Neuronal stem cell (in vitro differentiated cells): ENCODE measurements at regions not wholly inside any gene's neighbourhood (a gene's known extent, or its start where the extent isn't known, plus 50 kb on each side); places are given as distances from the start of the nearest gene placed in this dataset.

Experiments used
- DNase-seq: peaks from one replicate; pipeline ENCODE4 v3.0.0-alpha.2; 2013; ENCODE audit warnings: low spot score
- H2AFZ ChIP-seq: one replicate; pipeline ENCODE4 v1.6.1; 2013; ENCODE audit warnings: mild to moderate bottlenecking, low read length, inconsistent platforms
- H2AK5ac ChIP-seq: 2 replicates; pipeline ENCODE4 v1.6.1; 2013; ENCODE audit warnings: low read depth, mild to moderate bottlenecking, inconsistent platforms, low read length, moderate library complexity, mixed read lengths
- H2BK120ac ChIP-seq: 2 replicates; pipeline ENCODE4 v1.6.1; 2013; ENCODE audit warnings: low read depth, mild to moderate bottlenecking, inconsistent platforms, low read length, moderate library complexity, mixed read lengths
- H2BK12ac ChIP-seq: one replicate; pipeline ENCODE4 v1.6.1; 2013; ENCODE audit warnings: low read length, inconsistent platforms
- H2BK15ac ChIP-seq: 2 replicates; pipeline ENCODE4 v1.6.1; 2013; ENCODE audit warnings: mild to moderate bottlenecking, low read length, inconsistent platforms, mixed read lengths
- H2BK5ac ChIP-seq: one replicate; pipeline ENCODE4 v1.6.1; 2013; ENCODE audit warnings: inconsistent platforms, mild to moderate bottlenecking, low read length, moderate library complexity
- H3K14ac ChIP-seq: one replicate; pipeline ENCODE4 v1.6.1; 2013; ENCODE audit warnings: low read length, inconsistent platforms
- H3K18ac ChIP-seq: 2 replicates; pipeline ENCODE4 v1.6.1; 2013; ENCODE audit warnings: low read length, inconsistent platforms
- H3K23ac ChIP-seq: 2 replicates; pipeline ENCODE4 v1.6.1; 2013; ENCODE audit warnings: low read depth, mild to moderate bottlenecking, mixed read lengths, low read length, inconsistent platforms; ENCODE audit not compliant: poor library complexity
- H3K27ac ChIP-seq: replicated peaks from 3 replicates; pipeline ENCODE4 v1.5.1; 2013; ENCODE audit warnings: low read length, inconsistent platforms
- H3K27me3 ChIP-seq, 3 experiments: 2 replicates each; pipeline ENCODE4 v1.6.1; 2013; ENCODE audit warnings: low read length in 3 of 3, mild to moderate bottlenecking in 2 of 3, inconsistent platforms in 1 of 3, low read depth in 1 of 3, mixed read lengths in 1 of 3, moderate library complexity in 1 of 3; ENCODE audit not compliant: control insufficient read depth in 3 of 3, insufficient read depth in 3 of 3
- H3K36me3 ChIP-seq, 2 donors: replicated peaks in 1 of 2; 2 replicates each; pipeline ENCODE4 v1.6.1; 2013; ENCODE audit warnings: low read length in 2 of 2; ENCODE audit not compliant: control insufficient read depth in 2 of 2, insufficient read depth in 2 of 2
- H3K4ac ChIP-seq: 2 replicates; pipeline ENCODE4 v1.6.1; 2013; ENCODE audit warnings: inconsistent platforms, mild to moderate bottlenecking, low read length, moderate library complexity
- H3K4me1 ChIP-seq, 2 donors: 1 replicate in 1 of 2; 2 replicates in 1 of 2; pipeline ENCODE4 v1.6.1; 2013; ENCODE audit warnings: low read length in 2 of 2, low read depth in 1 of 2; ENCODE audit not compliant: control insufficient read depth in 2 of 2, insufficient read depth in 1 of 2
- H3K4me2 ChIP-seq: one replicate; pipeline ENCODE4 v1.6.1; 2013; ENCODE audit warnings: mild to moderate bottlenecking, low read length, inconsistent platforms; ENCODE audit not compliant: insufficient read depth, poor library complexity, severe bottlenecking
- H3K4me3 ChIP-seq, 2 donors: 2 replicates each; pipeline ENCODE4 v1.5.1; 2013; ENCODE audit warnings: low read length in 2 of 2, mild to moderate bottlenecking in 2 of 2, inconsistent platforms in 1 of 2, moderate library complexity in 1 of 2
- H3K79me1 ChIP-seq: one replicate; pipeline ENCODE4 v1.6.1; 2013; ENCODE audit warnings: low read depth, mild to moderate bottlenecking, inconsistent platforms, low read length, moderate library complexity
- H3K9ac ChIP-seq: one replicate; pipeline ENCODE4 v1.6.1; 2013; ENCODE audit warnings: mild to moderate bottlenecking, low read depth, low read length, inconsistent platforms; ENCODE audit not compliant: poor library complexity
- H3K9me3 ChIP-seq, 2 donors: replicated peaks in 1 of 2; 2 replicates each; pipeline versions ENCODE3 to v1.6.1; 2013; ENCODE audit warnings: low read length in 2 of 2, mild to moderate bottlenecking in 2 of 2, inconsistent platforms in 1 of 2, low read depth in 1 of 2, mixed read lengths in 1 of 2, moderate library complexity in 1 of 2; ENCODE audit not compliant: control insufficient read depth in 2 of 2, insufficient read depth in 1 of 2
- H4K8ac ChIP-seq: one replicate; pipeline ENCODE4 v1.6.1; 2013; ENCODE audit warnings: low read depth, mild to moderate bottlenecking, inconsistent platforms, low read length, moderate library complexity
- H4K91ac ChIP-seq: one replicate; pipeline ENCODE4 v1.6.1; 2013; ENCODE audit warnings: low read length, low read depth, mild to moderate bottlenecking, inconsistent platforms; ENCODE audit not compliant: poor library complexity
- WGBS, 2 donors: extraction: QIAGEN DNeasy Blood & Tissue Kit; methylation state at CpG; one replicate each; pipeline ENCODE4 v1.1.7; 2013; ENCODE audit warnings: missing lambda C conversion rate in 2 of 2, mixed read lengths in 1 of 2; ENCODE audit not compliant: insufficient read length in 2 of 2, insufficient replicate concordance in 1 of 2; ENCODE audit errors: extremely low coverage in 2 of 2; 5-methylcytosine and 5-hydroxymethylcytosine counted together

DNA sequence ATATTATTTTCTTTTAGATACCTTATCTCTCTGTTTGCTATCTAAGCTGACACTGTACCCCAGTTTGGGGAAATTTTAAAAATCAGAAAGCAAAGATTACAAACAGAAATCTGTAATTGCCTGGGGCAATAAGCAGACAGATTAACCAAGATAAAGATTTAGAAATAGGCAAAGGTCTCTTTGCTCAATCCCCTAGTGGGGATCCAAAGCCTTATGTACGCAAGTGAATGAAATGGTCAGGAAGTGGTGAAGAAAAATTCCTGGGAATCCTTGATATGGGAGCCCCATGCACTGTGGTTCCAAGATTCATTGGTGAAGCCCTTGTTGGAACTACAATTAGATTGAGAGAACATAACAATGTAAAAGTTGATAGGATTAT, 139.5 kb upstream of the GUCY1A2 start:
- Histone ChIP-seq H3K4me3 (no peak overlapping the region), H3K18ac (no peak overlapping the region), H4K8ac (no peak overlapping the region), H3K27ac (no peak overlapping the region), H2AK5ac (no peak overlapping the region), H3K9me3 (no peaks in the 10 kb centered on the region), H2BK12ac (no peak overlapping the region), H2BK120ac (no peak overlapping the region), H3K9ac (no peak overlapping the region), H2BK15ac (no peak overlapping the region), H2AFZ (no peak overlapping the region), H2BK5ac (no peak overlapping the region), H3K4me2 (no peak overlapping the region), H3K14ac (no peak overlapping the region), H3K27me3 (no peaks in the 10 kb centered on the region), H3K4me1 (peaks cover 0 to 2% of the 10 kb centered on the region in 2 donors), H3K4ac (no peak overlapping the region), H4K91ac (no peak overlapping the region), H3K23ac (no peak overlapping the region), H3K79me1 (no peaks in the 10 kb centered on the region), H3K36me3 (no peaks in the 10 kb centered on the region)
- no CpG with 5 or more reads among the region's 1 CpG for WGBS, 2 donors
- DNase-seq = no peak

DNA sequence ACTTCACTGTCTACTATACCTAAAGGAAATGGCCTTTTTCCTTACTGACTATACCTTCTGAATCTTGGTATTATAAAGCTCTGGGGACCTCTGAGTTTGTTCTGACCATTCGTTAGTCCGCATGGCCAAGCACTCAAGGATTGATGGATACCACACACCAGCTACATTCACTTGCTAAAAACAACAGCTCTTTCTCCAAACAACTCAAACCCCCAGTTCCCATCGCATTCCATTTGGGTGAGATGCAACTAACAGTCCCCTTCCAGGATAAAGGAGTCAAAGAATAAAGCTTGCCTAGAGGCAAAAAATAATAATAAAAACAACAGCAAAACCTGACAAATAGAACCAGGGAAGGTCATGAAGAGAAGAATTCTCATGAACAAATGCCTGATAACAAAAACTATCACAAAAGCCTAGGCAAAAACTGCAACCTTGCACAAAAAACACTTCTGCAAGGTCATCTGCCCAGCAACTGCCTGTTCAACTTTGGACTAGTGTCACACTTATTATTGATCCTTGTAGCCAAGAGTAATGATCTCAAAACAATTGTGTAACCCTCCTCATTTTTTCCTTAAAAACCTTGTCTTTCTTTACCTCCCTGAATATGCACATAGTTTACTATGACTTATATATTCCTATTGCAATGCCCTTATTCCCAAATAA, 139.0 kb upstream of the GUCY1A2 start:
- Histone ChIP-seq H4K8ac (no peak overlapping the region), H3K4me3 (no peak overlapping the region), H3K4ac (no peak overlapping the region), H2BK12ac (no peak overlapping the region), H2BK120ac (no peak overlapping the region), H3K27me3 (no peaks in the 10 kb centered on the region), H3K9me3 (no peaks in the 10 kb centered on the region), H3K9ac (no peak overlapping the region), H3K36me3 (no peaks in the 10 kb centered on the region), H3K79me1 (no peaks in the 10 kb centered on the region), H3K27ac (no peak overlapping the region), H2BK15ac (no peak overlapping the region), H3K4me1 (peaks cover 0 to 2% of the 10 kb centered on the region in 2 donors), H2AK5ac (no peak overlapping the region), H3K14ac (no peak overlapping the region), H4K91ac (no peak overlapping the region), H2AFZ (no peak overlapping the region), H3K23ac (no peak overlapping the region), H3K18ac (no peak overlapping the region), H3K4me2 (no peak overlapping the region), H2BK5ac (no peak overlapping the region)
- WGBS, 2 donors = no CpG with 5 or more reads among the region's 3 CpGs
- no peak for DNase-seq

DNA sequence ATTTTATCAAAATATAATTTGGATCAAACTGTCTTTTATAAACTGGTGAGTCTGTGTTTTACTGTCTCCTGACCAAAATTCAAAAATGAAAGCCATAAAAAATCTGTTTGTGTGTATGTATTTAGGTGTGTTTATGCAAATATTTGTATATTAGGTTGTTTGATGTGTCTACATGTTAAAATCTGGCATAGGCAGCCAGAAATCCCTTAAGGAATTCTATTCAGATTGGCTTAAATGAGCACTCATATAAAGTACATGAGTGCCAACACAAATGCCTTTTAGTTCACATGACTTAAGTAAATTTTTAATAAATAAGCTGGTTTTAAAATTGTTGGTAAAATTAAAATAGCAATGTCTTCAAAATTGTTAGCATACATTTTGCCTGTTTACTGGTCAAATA, 133.3 kb upstream of the GUCY1A2 start:
- no peak overlapping the region for H3K4me3 ChIP-seq
- H3K18ac ChIP-seq = no peak overlapping the region
- H2BK12ac ChIP-seq = no peak overlapping the region

DNA sequence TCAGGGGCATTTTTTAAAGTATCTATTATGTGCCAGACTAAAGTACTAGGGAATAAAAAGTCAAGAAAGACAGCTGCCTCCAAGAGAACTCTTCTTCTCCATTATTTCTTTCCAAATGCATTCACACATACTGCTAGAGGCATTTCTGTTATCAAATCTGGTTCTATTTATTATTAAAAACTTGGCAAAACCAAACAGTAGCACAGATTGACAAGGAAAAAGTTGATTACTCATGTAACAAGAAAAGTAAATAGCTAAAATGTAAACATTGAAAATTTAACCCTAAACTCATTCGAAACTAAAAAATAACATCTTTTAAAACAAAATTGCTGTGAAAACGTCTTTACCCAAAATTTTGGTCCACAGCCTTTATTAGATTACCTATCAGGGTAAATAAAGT, 132.9 kb upstream of the GUCY1A2 start:
- Histone ChIP-seq H2BK15ac (no peak overlapping the region), H2BK12ac (no peak overlapping the region), H3K4ac (no peak overlapping the region), H3K27me3 (no peaks in the 10 kb centered on the region), H3K9ac (no peak overlapping the region), H3K14ac (no peak overlapping the region), H3K79me1 (no peaks in the 10 kb centered on the region), H3K9me3 (no peaks in the 10 kb centered on the region), H2BK5ac (no peak overlapping the region), H3K36me3 (no peaks in the 10 kb centered on the region), H2AK5ac (no peak overlapping the region), H4K8ac (no peak overlapping the region), H3K4me3 (no peak overlapping the region), H2AFZ (no peak overlapping the region), H3K18ac (no peak overlapping the region), H3K23ac (no peak overlapping the region), H3K4me1 (no peaks in the 10 kb centered on the region), H3K4me2 (no peak overlapping the region), H3K27ac (no peak overlapping the region), H2BK120ac (no peak overlapping the region), H4K91ac (no peak overlapping the region)
- no peak for DNase-seq
- 100% methylated on average over 1 of the region's 2 CpGs; no CpG with 5 or more reads in 1 of the 2 donors for WGBS, 2 donors

More for the DNA sequence above, 133.3 kb upstream of the GUCY1A2 start:
- no peaks in the 10 kb centered on the region for H3K4me1 ChIP-seq
- no peak overlapping the region for H2BK15ac ChIP-seq
- no peaks in the 10 kb centered on the region for H3K27me3 ChIP-seq
- no peak overlapping the region for H4K8ac ChIP-seq
- no peak overlapping the region for H2AK5ac ChIP-seq
- no peak overlapping the region for H3K27ac ChIP-seq
- DNase-seq = no peak
- H3K9ac ChIP-seq = no peak overlapping the region
- H3K4ac ChIP-seq = no peak overlapping the region
- H3K14ac ChIP-seq = no peak overlapping the region
- no peak overlapping the region for H2AFZ ChIP-seq
- H3K23ac ChIP-seq = no peak overlapping the region
- no peaks in the 10 kb centered on the region for H3K9me3 ChIP-seq
- no peak overlapping the region for H3K4me2 ChIP-seq
- no peak overlapping the region for H2BK5ac ChIP-seq
- H3K36me3 ChIP-seq = no peaks in the 10 kb centered on the region
- H2BK120ac ChIP-seq = no peak overlapping the region
- no peaks in the 10 kb centered on the region for H3K79me1 ChIP-seq
- no peak overlapping the region for H4K91ac ChIP-seq
